Activated naive CD4-positive, alpha-beta T cell treated with anti-CD3 and anti-CD28 coated beads, Interleukin-2, amount 50 U/mL, for 72 hours (primary cell): ENCODE measurements at regions not wholly inside any gene's neighbourhood (a gene's known extent, or its start where the extent isn't known, plus 50 kb on each side); places are given as distances from the start of the nearest gene placed in this dataset.

Experiments
- ATAC-seq, 2 donors: fragments of 150-1000 bp; cut with Tn5 transposase; 2 replicates each; pipeline ENCODE4 v1.10.0; 2021; ENCODE audit warnings: mild to moderate bottlenecking in 2 of 2, moderate library complexity in 2 of 2
- DNase-seq, 2 donors: peaks; one replicate each; pipeline ENCODE4 v3.0.0; 2021 to 2022; ENCODE audit warnings: low spot score in 2 of 2
- H3K27ac Mint-ChIP-seq, 2 donors: one replicate each; pipeline ENCODE4 v1.8.0; 2022; ENCODE audit warnings: mild to moderate bottlenecking in 2 of 2, mixed read lengths in 2 of 2
- H3K36me3 Mint-ChIP-seq, 2 donors: one replicate each; pipeline ENCODE4 v1.8.0; 2022; ENCODE audit warnings: mixed read lengths in 2 of 2
- H3K9me3 Mint-ChIP-seq, 2 donors: one replicate each; pipeline ENCODE4 v1.8.0; 2022; ENCODE audit warnings: mixed read lengths in 2 of 2

- H3K27ac Mint-ChIP-seq: no peak overlapping the region
These were observed 207.0 kb upstream of the CCDC68 start for GRCh38 chr18:55166260-55166598.

GRCh38 chr18:55163550-55163949, 204.3 kb upstream of the CCDC68 start:
- H3K9me3 Mint-ChIP-seq: peaks cover 8 to 15% of the 10 kb centered on the region in 2 donors
- ATAC-seq (no peak), DNase-seq (no peak)
- H3K36me3 Mint-ChIP-seq: no peaks in the 10 kb centered on the region
- H3K27ac Mint-ChIP-seq: no peak overlapping the region

More at GRCh38 chr18:55166260-55166598, 207.0 kb upstream of the CCDC68 start:
- ATAC-seq: no peak
- DNase-seq: no peak
- Mint-ChIP-seq H3K36me3 (no peaks in the 10 kb centered on the region), H3K9me3 (peaks cover 6 to 23% of the 10 kb centered on the region in 2 donors)

DNA sequence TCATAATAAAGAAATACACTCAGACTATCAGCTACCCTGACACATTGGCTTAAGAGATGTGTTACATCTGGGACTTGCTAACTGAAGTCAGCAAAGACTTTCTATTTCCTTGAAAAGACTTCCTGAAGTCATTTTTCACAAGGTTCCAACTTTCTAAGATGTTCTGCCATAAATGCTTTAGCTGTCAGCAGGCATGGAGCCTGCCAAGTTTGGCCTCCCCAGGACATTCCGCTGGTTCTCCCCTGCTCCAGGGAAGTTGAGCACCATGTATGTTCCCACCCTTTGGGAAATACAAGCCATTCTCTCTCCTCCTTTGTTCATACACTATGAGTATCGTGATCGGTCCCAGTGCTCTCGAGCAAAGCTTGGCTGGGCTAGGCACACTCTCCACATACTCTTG, 202.7 kb upstream of the CCDC68 start:
- Mint-ChIP-seq H3K27ac (no peak overlapping the region), H3K36me3 (no peaks in the 10 kb centered on the region), H3K9me3 (peaks cover 0 to 4% of the 10 kb centered on the region in 2 donors)
- ATAC-seq (no peak), DNase-seq (no peak)

DNA sequence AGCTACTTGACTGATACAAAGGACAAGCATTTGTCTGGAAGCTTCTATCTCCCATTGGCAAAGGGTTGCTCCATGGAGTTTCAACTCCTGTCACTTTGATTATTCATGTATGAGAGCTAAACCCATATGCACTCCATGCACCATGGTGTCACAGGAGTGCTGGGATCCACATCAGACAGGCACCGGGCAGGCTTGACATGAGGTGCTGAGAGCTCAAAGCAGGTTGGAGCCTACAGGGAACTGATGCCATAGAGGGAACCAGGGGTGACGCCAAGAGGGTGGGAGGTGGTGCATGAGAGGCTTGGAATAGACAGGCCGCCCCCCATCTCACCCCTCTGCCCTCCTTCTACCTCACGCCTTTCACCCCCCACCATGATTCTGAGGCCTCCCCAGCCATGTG, 199.8 kb upstream of the CCDC68 start:
- H3K36me3 Mint-ChIP-seq: no peaks in the 10 kb centered on the region

DNA sequence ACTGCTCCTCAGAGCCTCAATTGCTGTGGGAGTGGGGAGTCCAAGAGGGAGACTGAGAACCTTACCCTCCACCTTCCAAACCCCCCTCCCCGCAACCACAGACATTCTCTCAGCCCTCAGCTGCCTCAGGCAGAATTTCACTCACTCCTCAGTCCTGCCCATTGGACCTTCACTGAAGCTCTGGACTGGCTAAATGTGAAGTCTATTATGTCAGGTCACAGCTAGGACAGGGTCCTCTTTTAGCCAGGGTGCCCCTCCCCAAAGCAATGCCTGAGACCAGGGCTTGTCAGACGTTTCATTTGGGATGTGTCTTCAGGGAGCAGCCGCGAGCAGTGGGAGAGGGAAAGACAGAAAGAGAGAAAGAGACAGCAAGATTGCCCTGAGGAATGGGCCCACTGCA, 199.3 kb upstream of the CCDC68 start:
- DNase-seq: no peak
- Mint-ChIP-seq H3K9me3 (peaks cover 0 to 10% of the 10 kb centered on the region in 2 donors), H3K27ac (no peak overlapping the region), H3K36me3 (peaks cover 0 to 2% of the 10 kb centered on the region in 2 donors)
- ATAC-seq: no peak

More for the DNA sequence above, 199.8 kb upstream of the CCDC68 start:
- no peak for DNase-seq
- ATAC-seq: no peak
- no peak overlapping the region for H3K27ac Mint-ChIP-seq
- H3K9me3 Mint-ChIP-seq: peaks cover 0 to 10% of the 10 kb centered on the region in 2 donors

GRCh38 chr18:55153346-55153745, 194.1 kb upstream of the CCDC68 start:
- peaks cover 0 to 5% of the 10 kb centered on the region in 2 donors for H3K36me3 Mint-ChIP-seq
- H3K27ac Mint-ChIP-seq: no peak overlapping the region
- ATAC-seq (no peak), DNase-seq (no peak)
- H3K9me3 Mint-ChIP-seq: peaks cover 0 to 13% of the 10 kb centered on the region in 2 donors

- Mint-ChIP-seq H3K9me3 (peaks cover 0 to 13% of the 10 kb centered on the region in 2 donors), H3K36me3 (peaks cover 0 to 5% of the 10 kb centered on the region in 2 donors), H3K27ac (no peak overlapping the region)
- ATAC-seq (no peak), DNase-seq (no peak)
These were observed 193.5 kb upstream of the CCDC68 start for GRCh38 chr18:55152801-55153200.

DNA sequence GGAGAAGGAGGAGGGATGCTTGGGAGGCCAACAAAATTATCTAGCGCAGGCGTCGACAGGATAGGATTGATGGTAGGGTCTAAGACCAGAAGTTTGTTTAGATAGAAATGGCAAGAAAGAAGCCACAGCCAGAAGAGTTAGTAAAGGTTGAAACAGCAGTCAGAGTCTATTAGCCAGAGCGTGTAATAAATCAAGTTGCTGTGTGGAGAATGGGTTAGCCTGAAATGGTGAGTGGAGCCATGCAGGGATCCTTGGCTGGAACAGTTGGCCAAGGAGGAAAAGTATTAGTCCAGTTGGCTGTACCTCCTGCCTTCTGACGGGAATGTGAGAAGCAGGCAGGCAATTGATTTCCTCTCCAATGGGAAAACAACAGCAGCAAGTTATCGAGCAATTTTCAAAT, 190.7 kb upstream of the CCDC68 start:
- Mint-ChIP-seq H3K9me3 (peaks cover 0 to 6% of the 10 kb centered on the region in 2 donors), H3K36me3 (peaks cover 0 to 5% of the 10 kb centered on the region in 2 donors), H3K27ac (no peak overlapping the region)
- DNase-seq (no peak), ATAC-seq (no peak)

DNA sequence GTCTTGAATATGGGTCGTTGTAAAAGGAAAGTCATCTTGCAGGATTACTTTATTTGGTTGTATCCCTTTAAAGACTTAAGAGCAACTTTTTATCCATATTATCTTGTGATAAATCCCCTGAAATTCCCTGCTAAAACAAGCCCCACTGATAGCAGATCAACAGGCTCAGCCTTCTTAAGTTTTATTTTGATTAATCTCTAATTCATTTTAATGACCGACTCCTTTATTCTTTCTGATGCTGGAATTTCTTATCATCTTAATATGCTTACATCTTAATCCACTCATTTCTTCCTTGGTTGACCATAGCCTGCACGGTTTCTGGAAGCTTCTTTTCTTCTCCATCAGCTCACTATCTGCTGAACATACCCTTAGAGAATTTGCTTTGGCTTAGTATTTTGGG, 188.5 kb upstream of the CCDC68 start:
- peaks cover 0 to 6% of the 10 kb centered on the region in 2 donors for H3K9me3 Mint-ChIP-seq
- DNase-seq (no peak), ATAC-seq (no peak)
- no peaks in the 10 kb centered on the region for H3K36me3 Mint-ChIP-seq
- H3K27ac Mint-ChIP-seq: no peak overlapping the region

DNA sequence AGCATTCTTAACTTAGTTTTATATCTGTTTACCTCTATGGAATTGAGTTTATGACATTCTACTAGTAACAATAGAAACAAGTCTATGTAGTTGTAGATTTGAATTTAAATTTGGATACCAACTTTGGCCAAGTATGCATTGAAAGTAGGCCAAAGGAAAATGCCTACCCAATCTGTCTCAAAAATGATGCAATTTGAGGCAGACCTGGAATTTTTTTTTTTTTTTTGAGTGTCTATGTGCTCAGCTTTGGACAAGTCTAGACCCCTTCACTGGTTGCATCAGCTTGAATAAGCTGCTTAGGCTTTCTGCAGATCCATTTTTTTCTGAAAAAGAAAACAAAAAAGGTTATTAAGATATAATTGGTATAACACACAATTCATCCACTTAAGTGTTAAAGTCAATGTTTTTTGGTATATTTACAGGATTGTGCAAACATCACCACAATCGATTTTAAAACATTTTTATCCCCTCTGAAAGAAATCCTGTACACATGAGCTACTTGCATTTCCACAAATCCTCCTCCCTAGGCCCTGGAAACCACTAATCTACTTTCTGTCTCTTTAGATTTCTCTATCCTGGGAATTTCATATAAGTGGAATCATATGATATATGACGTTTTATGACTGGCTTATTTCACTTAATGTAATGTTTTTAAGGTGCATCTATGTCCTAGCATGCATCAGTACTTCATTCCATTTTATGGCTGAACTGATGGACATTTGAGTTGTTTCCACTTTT, 185.1 kb upstream of the CCDC68 start:
- no peak for ATAC-seq
- Mint-ChIP-seq H3K9me3 (peaks cover 0 to 4% of the 10 kb centered on the region in 2 donors), H3K27ac (no peak overlapping the region), H3K36me3 (no peaks in the 10 kb centered on the region)
- DNase-seq: no peak

DNA sequence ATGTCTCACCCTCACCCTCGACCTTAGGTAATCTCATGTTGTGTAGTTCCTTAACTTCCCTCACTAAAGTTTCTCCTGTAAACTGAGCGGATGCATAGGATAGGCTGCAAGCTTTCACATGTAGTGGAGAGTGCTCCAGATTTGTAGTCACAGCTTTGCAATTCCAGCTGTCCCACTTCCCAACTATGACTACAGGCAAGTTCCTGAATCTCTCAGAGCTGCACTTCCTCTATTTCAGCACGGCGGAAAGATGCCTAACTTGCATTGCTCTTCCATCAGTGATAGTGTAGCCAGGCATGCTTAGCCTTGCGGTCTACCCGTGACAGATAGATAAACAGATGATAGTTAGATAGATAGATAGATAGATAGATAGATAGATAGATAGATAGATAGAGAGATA, 183.1 kb upstream of the CCDC68 start:
- ATAC-seq (no peak), DNase-seq (no peak)
- Mint-ChIP-seq H3K36me3 (no peaks in the 10 kb centered on the region), H3K9me3 (peaks cover 0 to 3% of the 10 kb centered on the region in 2 donors), H3K27ac (no peak overlapping the region)

GRCh38 chr18:55141318-55141717, 182.1 kb upstream of the CCDC68 start:
- DNase-seq: no peak
- no peak for ATAC-seq
- no peak overlapping the region for H3K27ac Mint-ChIP-seq
- peaks cover 0 to 3% of the 10 kb centered on the region in 2 donors for H3K9me3 Mint-ChIP-seq
- H3K36me3 Mint-ChIP-seq: no peaks in the 10 kb centered on the region

GRCh38 chr18:55139836-55140235, 180.6 kb upstream of the CCDC68 start:
- no peak for ATAC-seq
- no peaks in the 10 kb centered on the region for H3K36me3 Mint-ChIP-seq
- H3K9me3 Mint-ChIP-seq: peaks cover 0 to 3% of the 10 kb centered on the region in 2 donors
- H3K27ac Mint-ChIP-seq: no peak overlapping the region
- DNase-seq: no peak

- DNase-seq (no peak), ATAC-seq (no peak)
- Mint-ChIP-seq H3K27ac (no peak overlapping the region), H3K9me3 (peaks cover 0 to 3% of the 10 kb centered on the region in 2 donors), H3K36me3 (no peaks in the 10 kb centered on the region)
These were observed 180.0 kb upstream of the CCDC68 start for GRCh38 chr18:55139307-55139706.

DNA sequence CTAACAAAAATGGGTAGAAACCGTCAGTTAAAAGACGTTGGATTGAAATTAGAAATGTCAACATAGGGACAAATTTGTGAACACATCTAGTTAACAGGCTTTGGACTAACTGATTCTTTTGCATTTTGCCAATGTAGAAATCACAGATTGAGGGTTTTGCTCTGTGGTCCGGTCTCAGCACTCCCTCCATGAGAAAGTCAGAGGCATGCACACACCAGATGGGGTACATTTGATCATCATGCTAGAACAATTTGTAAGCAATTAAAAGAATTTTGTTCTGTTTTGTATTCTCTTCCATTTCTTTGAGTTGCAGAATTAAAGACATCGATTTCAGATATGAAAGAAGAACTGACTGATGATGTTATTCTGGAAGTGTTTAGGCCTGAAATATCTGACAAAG, 179.1 kb upstream of the CCDC68 start:
- no peaks in the 10 kb centered on the region for H3K36me3 Mint-ChIP-seq
- DNase-seq (no peak), ATAC-seq (no peak)
- peaks cover 0 to 3% of the 10 kb centered on the region in 2 donors for H3K9me3 Mint-ChIP-seq
- H3K27ac Mint-ChIP-seq: no peak overlapping the region

- no peak for DNase-seq
- no peak overlapping the region for H3K27ac Mint-ChIP-seq
- no peaks in the 10 kb centered on the region for H3K36me3 Mint-ChIP-seq
- H3K9me3 Mint-ChIP-seq: peaks cover 0 to 3% of the 10 kb centered on the region in 2 donors
- ATAC-seq: no peak
These were observed 178.3 kb upstream of the CCDC68 start for GRCh38 chr18:55137602-55138001.

GRCh38 chr18:55136864-55137263, 177.6 kb upstream of the CCDC68 start:
- no peaks in the 10 kb centered on the region for H3K36me3 Mint-ChIP-seq
- H3K9me3 Mint-ChIP-seq: no peaks in the 10 kb centered on the region
- no peak for DNase-seq
- H3K27ac Mint-ChIP-seq: no peak overlapping the region
- ATAC-seq: no peak

GRCh38 chr18:55136258-55136657, 177.0 kb upstream of the CCDC68 start:
- H3K36me3 Mint-ChIP-seq: no peaks in the 10 kb centered on the region
- ATAC-seq: no peak

More at GRCh38 chr18:55136258-55136657, 177.0 kb upstream of the CCDC68 start:
- Mint-ChIP-seq H3K27ac (no peak overlapping the region), H3K9me3 (no peaks in the 10 kb centered on the region)
- DNase-seq: no peak
